Hepatic stellate cell (primary cell): ENCODE measurements at regions not wholly inside any gene's neighbourhood (a gene's known extent, or its start where the extent isn't known, plus 50 kb on each side); places are given as distances from the start of the nearest gene placed in this dataset.

Experiments
- DNase-seq: peaks from one replicate; pipeline ENCODE4 v3.0.0; 2011; ENCODE audit warnings: low spot score

GRCh38 chr3:193929921-193930646 lies 205.9 kb upstream of the HES1 start:
- DNase-seq: no peak

GRCh38 chr3:193932136-193932535 lies 203.8 kb upstream of the HES1 start:
- no peak for DNase-seq

GRCh38 chr3:193932576-193932975 lies 203.4 kb upstream of the HES1 start:
- no peak for DNase-seq

- no peak for DNase-seq
Measured at GRCh38 chr3:193933451-193933850, 202.5 kb upstream of the HES1 start.

- no peak for DNase-seq
Measured at GRCh38 chr3:193935916-193936315, 200.0 kb upstream of the HES1 start.

- DNase-seq: no peak
Measured at GRCh38 chr3:193938613-193939012, 197.3 kb upstream of the HES1 start.

- DNase-seq: no peak
Measured at GRCh38 chr3:193939527-193939926, 196.4 kb upstream of the HES1 start.

GRCh38 chr3:193940526-193940925 lies 195.4 kb upstream of the HES1 start:
- DNase-seq: no peak

GRCh38 chr3:193941486-193941885 lies 194.5 kb upstream of the HES1 start:
- no peak for DNase-seq

GRCh38 chr3:193942516-193943055 lies 193.4 kb upstream of the HES1 start:
- DNase-seq: no peak

GRCh38 chr3:193943200-193943599 lies 192.7 kb upstream of the HES1 start:
- no peak for DNase-seq

- DNase-seq: no peak
Measured at GRCh38 chr3:193943851-193944517, 192.0 kb upstream of the HES1 start.

GRCh38 chr3:193944518-193944884 lies 191.4 kb upstream of the HES1 start:
- DNase-seq: no peak

- DNase-seq: no peak
Measured at GRCh38 chr3:193945143-193945542, 190.8 kb upstream of the HES1 start.

GRCh38 chr3:193946945-193947344 lies 189.0 kb upstream of the HES1 start:
- DNase-seq: no peak

GRCh38 chr3:193947596-193947995 lies 188.4 kb upstream of the HES1 start:
- no peak for DNase-seq

GRCh38 chr3:193948459-193948858 lies 187.5 kb upstream of the HES1 start:
- no peak for DNase-seq

GRCh38 chr3:193951859-193952258 lies 184.1 kb upstream of the HES1 start:
- no peak for DNase-seq

- no peak for DNase-seq
Measured at GRCh38 chr3:193954752-193955151, 181.2 kb upstream of the HES1 start.

GRCh38 chr3:193955719-193956118 lies 180.2 kb upstream of the HES1 start:
- no peak for DNase-seq

GRCh38 chr3:193959861-193960260 lies 176.1 kb upstream of the HES1 start:
- DNase-seq: no peak

GRCh38 chr3:193960487-193961274 lies 175.3 kb upstream of the HES1 start:
- DNase-seq: no peak
